HG02642 (cell line): ENCODE measurements at regions not wholly inside any gene's neighbourhood (a gene's known extent, or its start where the extent isn't known, plus 50 kb on each side); places are given as distances from the start of the nearest gene placed in this dataset.
"Not testable (repeated sequence)": the region's sequence is repeated elsewhere in the genome, so short reads cannot be mapped to it uniquely, and the experiment has no call there.

Experiments used
- ATAC-seq: cut with Tn5 transposase; IDR thresholded peaks from one replicate; pipeline ENCODE4 v1.9.1; 2021; ENCODE audit warnings: mild to moderate bottlenecking; ENCODE audit not compliant: unreplicated experiment, poor library complexity

DNA sequence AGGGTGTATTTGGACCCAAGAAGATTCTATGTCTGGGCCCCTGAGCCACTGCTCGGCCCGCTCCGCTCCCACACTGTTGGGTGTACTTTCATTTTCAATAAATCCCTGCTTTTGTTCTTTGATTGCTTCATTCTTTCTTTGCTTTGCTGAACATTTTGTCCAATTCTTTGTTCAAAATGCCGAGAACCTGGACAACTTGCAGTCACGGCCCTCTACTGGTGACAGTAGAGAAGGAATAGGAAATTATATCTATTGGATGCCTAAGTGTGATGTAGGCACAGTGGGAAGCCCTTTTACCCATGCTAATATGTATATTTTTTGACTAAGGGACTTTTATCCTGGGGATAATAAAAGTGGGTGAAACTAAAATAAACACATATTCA, 340.8 kb downstream of the LRRC3B start:
- no peak for ATAC-seq

- no peak for ATAC-seq
These were observed 341.7 kb downstream of the LRRC3B start for GRCh38 chr3:26964313-26964712.

GRCh38 chr3:26964836-26965235, 342.3 kb downstream of the LRRC3B start:
- no peak for ATAC-seq

DNA sequence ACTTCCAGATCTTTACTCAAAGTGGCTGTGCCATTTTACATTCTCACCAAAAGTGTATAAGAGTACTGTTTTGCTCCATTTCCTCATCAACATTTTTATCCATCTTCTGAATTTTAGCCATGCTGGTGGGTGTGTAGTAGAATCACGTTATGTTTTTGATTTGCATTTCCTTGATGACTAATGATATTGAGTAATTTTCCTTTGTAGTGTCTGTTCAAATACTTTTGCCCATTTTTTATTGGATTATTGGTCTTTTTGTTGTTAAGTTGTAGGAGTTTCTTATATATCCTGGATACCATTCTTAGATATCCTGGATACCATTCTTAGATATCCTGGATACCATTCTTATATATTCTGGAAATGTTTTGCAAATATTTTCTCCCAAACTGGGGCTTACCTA, 344.9 kb downstream of the LRRC3B start:
- no peak for ATAC-seq

- ATAC-seq = no peak
These were observed 362.1 kb downstream of the LRRC3B start for GRCh38 chr3:26984416-26985390.

DNA sequence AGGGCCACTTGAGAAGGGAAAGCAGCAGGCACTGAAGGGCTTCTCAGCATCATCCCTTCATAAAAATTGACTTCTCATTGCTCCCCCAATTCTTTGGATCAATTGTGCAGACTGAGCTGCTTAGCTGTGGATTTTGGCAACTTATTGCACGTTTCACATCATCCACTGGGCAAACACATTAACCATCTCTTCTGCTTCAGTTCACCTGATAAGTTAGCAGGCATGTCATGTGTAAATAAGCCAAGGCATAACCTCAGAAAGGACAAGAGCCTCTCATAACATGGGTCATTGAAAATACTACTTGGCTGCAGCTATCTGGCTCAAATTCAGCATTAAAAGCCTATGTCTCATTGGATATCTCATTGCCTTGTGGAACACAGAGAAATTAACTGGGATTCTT, 366.5 kb downstream of the LRRC3B start:
- no peak for ATAC-seq

- no peak for ATAC-seq
These were observed 372.0 kb downstream of the NEK10 start for GRCh38 chr3:26997226-26997625.

GRCh38 chr3:27010834-27011233, 358.3 kb downstream of the NEK10 start:
- ATAC-seq = no peak

DNA sequence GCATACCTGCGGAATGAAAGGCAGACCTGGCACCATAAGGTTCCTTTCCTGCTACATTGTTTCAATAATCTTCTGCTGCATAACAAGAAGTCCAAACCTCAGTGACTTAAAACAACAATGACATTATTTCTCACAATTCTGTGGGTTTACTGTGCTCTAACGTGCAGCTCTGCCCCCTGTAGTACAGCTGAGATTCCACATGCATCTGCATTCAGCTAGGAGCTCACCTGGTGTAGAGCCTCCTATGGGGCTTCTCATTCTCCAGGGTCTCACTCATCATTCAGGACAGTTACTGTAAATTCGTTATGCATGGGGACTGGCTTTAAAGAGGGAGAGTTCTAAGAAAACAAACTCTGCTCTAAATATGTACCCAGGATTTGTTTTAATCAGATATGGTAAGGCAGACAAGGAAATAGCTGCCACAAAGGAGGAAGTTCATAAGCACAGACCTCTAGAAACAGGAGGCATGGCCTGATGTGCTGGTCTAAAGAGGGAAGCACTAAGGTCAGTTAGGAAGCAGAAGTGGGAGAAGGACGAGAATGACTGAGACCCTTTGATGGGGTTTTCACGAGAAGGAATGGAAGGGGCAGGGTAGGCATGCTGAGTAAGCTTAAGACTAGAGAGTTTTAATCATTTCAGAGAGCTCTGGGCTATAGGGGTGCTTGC, 347.0 kb downstream of the NEK10 start:
- ATAC-seq = no peak

- ATAC-seq = no peak
These were observed 344.7 kb downstream of the NEK10 start for GRCh38 chr3:27024493-27024892.

- ATAC-seq = no peak
These were observed 343.5 kb downstream of the NEK10 start for GRCh38 chr3:27025718-27026117.

- no peak for ATAC-seq
These were observed 337.7 kb downstream of the NEK10 start for GRCh38 chr3:27031476-27031875.

DNA sequence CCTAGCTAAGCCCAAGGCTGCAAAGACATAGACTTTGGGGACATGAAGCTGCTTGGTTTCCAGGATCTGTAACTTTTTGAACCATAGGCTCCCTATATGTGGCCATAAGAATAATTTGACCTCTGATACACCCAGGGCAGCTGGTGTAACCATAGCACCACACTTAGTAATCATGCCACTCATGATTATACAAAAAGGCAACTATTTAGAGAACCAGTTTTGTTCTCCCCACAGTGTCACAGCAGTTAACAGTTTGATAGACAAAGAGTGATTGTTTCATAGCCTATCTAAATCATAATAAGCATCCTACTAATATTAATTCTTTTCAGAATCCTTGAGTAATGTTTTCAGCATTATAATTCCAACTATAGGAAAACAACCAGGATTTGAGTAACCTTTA, 334.9 kb downstream of the NEK10 start:
- ATAC-seq = no peak

- ATAC-seq = no peak
These were observed 328.5 kb downstream of the NEK10 start for GRCh38 chr3:27040674-27041073.

GRCh38 chr3:27042541-27042940, 326.6 kb downstream of the NEK10 start:
- ATAC-seq = not testable (repeated sequence)

DNA sequence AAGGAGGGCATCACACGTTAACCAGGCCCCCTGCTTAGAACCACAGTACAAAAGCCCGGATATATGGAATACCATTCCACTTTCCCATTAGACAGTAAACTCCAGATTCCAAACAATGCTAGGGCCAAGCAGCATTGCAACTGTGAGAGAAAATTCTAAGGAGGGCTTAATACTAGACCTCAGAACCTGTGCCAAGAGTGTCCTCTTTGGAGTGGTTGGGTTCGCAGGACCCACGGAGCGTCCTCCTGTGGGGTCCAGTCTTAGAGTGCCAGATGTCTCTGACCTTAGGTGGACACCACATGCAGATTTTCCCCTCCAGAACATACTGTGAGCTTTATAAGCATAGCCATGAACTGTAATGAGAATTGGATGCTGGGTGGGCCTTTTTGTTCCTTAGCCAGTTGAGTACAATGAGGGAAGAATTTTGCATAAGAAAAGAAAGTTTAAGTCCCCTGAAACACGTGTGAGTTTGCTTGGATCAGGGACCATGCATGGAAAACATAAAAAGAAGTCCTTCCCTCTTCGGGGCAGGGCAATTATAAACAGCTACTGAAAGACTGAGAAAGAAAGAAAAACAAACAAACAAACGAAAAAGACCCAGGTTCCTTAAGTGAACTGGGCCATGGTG, 325.7 kb downstream of the NEK10 start:
- no peak for ATAC-seq

DNA sequence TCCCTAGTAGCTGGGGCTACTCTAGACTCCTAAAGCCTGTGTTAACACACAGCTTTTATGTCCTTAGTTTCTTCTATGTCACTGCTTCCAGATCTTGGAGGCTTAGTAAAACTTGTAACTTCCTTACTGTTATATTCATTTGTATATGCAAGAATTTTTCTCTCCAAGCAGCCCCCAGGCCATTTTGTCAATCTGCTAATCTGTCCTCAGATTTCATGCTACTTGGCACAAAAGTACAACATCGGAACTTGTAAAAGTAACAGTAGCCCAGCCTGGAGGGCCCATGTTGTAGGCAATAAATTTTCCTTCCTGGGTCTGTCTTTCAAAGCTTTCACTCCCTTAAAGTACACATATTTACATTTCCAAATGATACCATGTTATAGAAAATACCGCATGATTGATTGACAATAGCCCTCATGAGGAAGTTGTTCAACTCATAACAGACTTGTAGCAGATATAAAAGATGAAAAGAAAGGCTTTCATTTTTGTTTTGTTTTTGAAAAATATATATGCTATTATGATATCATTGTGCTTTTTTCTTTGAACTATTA, 324.2 kb downstream of the NEK10 start:
- no peak for ATAC-seq

DNA sequence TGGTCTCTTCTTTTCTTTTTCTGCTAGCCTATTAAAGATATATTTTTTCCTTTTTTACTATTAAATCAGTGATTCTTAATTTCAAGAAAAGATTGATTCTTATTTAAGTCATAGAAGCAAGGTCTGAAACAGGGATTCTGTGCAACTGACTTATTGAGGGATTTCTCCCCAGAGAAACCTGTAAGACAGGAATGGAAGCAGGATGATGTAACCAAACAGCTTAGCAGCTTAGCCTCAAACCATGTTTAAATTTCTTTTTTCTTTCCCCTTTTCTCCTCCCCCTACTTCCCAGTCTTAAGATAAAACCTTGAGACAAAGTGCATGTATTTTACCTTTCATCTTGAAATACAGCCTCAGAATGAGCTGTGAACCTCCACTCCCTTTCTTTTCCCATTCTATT, 322.8 kb downstream of the NEK10 start:
- ATAC-seq = no peak

DNA sequence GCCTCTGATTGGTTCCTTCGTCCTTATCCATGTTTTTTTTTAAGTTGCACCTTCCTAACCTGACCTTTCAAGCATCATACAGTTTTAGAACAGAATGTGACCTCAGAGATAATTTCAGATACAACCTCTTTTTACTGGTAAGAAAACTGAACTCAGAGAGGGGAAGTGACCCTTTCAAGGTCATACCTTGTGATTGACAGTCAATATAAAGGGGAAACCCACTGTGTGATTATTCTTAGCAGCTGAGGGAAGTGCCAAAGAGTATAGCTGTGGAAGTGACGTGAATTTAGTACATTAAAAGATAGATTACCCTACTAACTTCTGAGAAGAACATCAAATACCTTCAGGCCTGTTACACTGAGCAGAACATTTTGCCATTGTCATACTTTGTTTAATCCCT, 319.4 kb downstream of the NEK10 start:
- no peak for ATAC-seq

GRCh38 chr3:27051527-27051926, 317.7 kb downstream of the NEK10 start:
- ATAC-seq = not testable (repeated sequence)

DNA sequence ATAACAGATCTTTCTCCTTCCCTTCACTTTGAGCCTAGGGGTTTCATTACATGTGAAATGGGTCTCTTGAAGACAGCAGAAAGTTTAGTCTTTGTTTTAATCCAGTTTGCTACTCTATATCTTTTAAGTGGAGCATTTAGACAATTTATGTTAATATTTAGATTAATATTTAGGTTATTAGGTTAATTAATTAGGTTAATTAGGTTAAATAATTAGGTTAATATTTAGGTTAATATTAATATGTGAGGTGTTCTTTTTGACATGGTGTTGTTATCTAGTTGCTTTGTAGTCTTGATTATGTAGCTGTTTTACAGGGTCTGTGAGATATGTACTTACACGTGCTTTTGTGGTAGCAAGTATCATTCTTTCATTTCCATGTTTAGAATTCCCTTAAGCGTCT, 312.9 kb downstream of the NEK10 start:
- no peak for ATAC-seq
